ENCODE measurements at regions not wholly inside any gene's neighbourhood (a gene's known extent, or its start where the extent isn't known, plus 50 kb on each side); places are given as distances from the start of the nearest gene placed in this dataset.

- H3K27ac ChIP-seq = peak overlapping the region in 2 of 5 donors; percentile 21 to 57
- H3K36me3 ChIP-seq = no peaks in the 10 kb centered on the region
- H3K27me3 ChIP-seq = no peaks in the 10 kb centered on the region
- H3K4me1 ChIP-seq = peaks cover 0 to 14% (median 6%) of the 10 kb centered on the region in 4 donors
- H3K9me3 ChIP-seq = no peaks in the 10 kb centered on the region
- no peak overlapping the region for H3K4me3 ChIP-seq
- intact Hi-C loops (cut with DNase I; ENCODE audit: low total_unique reads) = no loop called here
- TF ChIP-seq CTCF (IDR thresholded peaks at IDR 0.05) (no peak), POLR2AphosphoS5 (IDR thresholded peaks at IDR 0.05) (no peak), POLR2A (IDR thresholded peaks at IDR 0.05) (no peak), EP300 (IDR thresholded peaks at IDR 0.05) (no peak)
- WGBS, 5 donors = 83 to 94% (median 88%) methylated on average over 1 of the region's 1 CpG
- DNase-seq = no peak
These were observed 107.4 kb upstream of the RIPOR2 start for GRCh38 chr6:25042984-25043725.

GRCh38 chr6:25043892-25044291, 108.1 kb upstream of the RIPOR2 start:
- intact Hi-C loops (cut with DNase I; ENCODE audit: low total_unique reads) = no loop called here
- no peaks in the 10 kb centered on the region for H3K9me3 ChIP-seq
- 85 to 93% (median 91%) methylated on average over 2 of the region's 2 CpGs for WGBS, 5 donors

DNA sequence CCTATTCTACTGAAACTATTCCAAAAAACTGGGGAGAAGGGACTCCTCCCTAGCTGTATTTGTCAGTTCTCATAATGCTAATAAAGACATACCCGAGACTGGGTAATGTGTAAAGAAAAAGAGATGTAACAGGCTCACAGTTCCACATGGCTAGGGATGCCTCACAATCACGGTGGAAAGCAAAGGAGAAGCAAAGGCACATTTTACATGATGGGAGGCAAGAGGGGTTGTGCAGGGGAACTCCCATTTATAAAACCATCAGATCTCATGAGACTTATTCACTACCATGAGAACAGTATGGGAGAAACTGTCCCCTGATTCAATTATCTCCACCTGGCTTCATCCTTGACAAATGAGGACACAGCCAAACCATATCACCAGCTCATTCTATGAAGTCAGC, 111.2 kb upstream of the RIPOR2 start:
- no peak for DNase-seq
- intact Hi-C loops (cut with DNase I; ENCODE audit: low total_unique reads) = no loop called here
- H3K4me1 ChIP-seq = peaks cover 18 to 33% (median 22%) of the 10 kb centered on the region in 4 donors
- no peaks in the 10 kb centered on the region for H3K36me3 ChIP-seq
- 89 to 92% (median 90%) methylated on average over 2 of the region's 2 CpGs for WGBS, 5 donors
- no peaks in the 10 kb centered on the region for H3K9me3 ChIP-seq
- TF ChIP-seq POLR2AphosphoS5 (IDR thresholded peaks at IDR 0.05) (no peak), EP300 (IDR thresholded peaks at IDR 0.05) (no peak), CTCF (IDR thresholded peaks at IDR 0.05) (no peak)
- H3K4me3 ChIP-seq = no peak overlapping the region
- no peak overlapping the region for H3K27ac ChIP-seq
- no peaks in the 10 kb centered on the region for H3K27me3 ChIP-seq

More at GRCh38 chr6:25043892-25044291, 108.1 kb upstream of the RIPOR2 start:
- H3K4me1 ChIP-seq = peaks cover 0 to 14% (median 6%) of the 10 kb centered on the region in 4 donors
- H3K36me3 ChIP-seq = no peaks in the 10 kb centered on the region
- no peak overlapping the region for H3K4me3 ChIP-seq
- TF ChIP-seq POLR2AphosphoS5 (IDR thresholded peaks at IDR 0.05) = no peak
- TF ChIP-seq POLR2A (IDR thresholded peaks at IDR 0.05) = no peak
- TF ChIP-seq CTCF (IDR thresholded peaks at IDR 0.05) = no peak
- DNase-seq = no peak
- no peaks in the 10 kb centered on the region for H3K27me3 ChIP-seq
- no peak overlapping the region for H3K27ac ChIP-seq

- 11 to 42% (median 17%) methylated on average over 6 of the region's 6 CpGs for WGBS, 5 donors
- peak overlapping the region in 4 of 5 donors; percentile 45 to 76 (median 70) for H3K27ac ChIP-seq
- H3K36me3 ChIP-seq = no peaks in the 10 kb centered on the region
- intact Hi-C loops (cut with DNase I; ENCODE audit: low total_unique reads) = no loop called here
- H3K4me1 ChIP-seq = peaks cover 20 to 55% (median 44%) of the 10 kb centered on the region in 4 donors
- DNase-seq = peak in 1 of 2 donors; percentile 68
- no peak for TF ChIP-seq EP300 (IDR thresholded peaks at IDR 0.05)
- TF ChIP-seq POLR2AphosphoS5 (IDR thresholded peaks at IDR 0.05) = no peak
- no peak for TF ChIP-seq CTCF (IDR thresholded peaks at IDR 0.05)
- no peak for TF ChIP-seq POLR2A (IDR thresholded peaks at IDR 0.05)
- no peaks in the 10 kb centered on the region for H3K27me3 ChIP-seq
- no peaks in the 10 kb centered on the region for H3K9me3 ChIP-seq
- H3K4me3 ChIP-seq = no peak overlapping the region
These were observed 114.6 kb upstream of the RIPOR2 start for GRCh38 chr6:25050356-25050755.
